H1 (cell line): ENCODE measurements at regions not wholly inside any gene's neighbourhood (a gene's known extent, or its start where the extent isn't known, plus 50 kb on each side); places are given as distances from the start of the nearest gene placed in this dataset.

Experiments used
- HDAC2 ChIP-seq, 2 experiments: fragments of 300-600 bp in 1 of 2; sonication (generic) in 1 of 2; IDR thresholded peaks; 2 replicates each; pipeline ENCODE4 v1.6.1; 2011 to 2012; ENCODE audit warnings: low read depth in 2 of 2, low read length in 2 of 2, mild to moderate bottlenecking in 2 of 2, moderate library complexity in 2 of 2, borderline replicate concordance in 1 of 2, inconsistent platforms in 1 of 2
- POLR2AphosphoS5 ChIP-seq: IDR thresholded peaks from 2 replicates; pipeline ENCODE4 v1.6.1; 2011; ENCODE audit warnings: low read depth, low read length
- SUZ12 ChIP-seq: fragments of 200-600 bp; sonication (generic); IDR thresholded peaks from 2 replicates; pipeline ENCODE4 v1.6.1; 2012; ENCODE audit warnings: mild to moderate bottlenecking, inconsistent platforms, low read length, moderate library complexity, mixed read lengths

DNA sequence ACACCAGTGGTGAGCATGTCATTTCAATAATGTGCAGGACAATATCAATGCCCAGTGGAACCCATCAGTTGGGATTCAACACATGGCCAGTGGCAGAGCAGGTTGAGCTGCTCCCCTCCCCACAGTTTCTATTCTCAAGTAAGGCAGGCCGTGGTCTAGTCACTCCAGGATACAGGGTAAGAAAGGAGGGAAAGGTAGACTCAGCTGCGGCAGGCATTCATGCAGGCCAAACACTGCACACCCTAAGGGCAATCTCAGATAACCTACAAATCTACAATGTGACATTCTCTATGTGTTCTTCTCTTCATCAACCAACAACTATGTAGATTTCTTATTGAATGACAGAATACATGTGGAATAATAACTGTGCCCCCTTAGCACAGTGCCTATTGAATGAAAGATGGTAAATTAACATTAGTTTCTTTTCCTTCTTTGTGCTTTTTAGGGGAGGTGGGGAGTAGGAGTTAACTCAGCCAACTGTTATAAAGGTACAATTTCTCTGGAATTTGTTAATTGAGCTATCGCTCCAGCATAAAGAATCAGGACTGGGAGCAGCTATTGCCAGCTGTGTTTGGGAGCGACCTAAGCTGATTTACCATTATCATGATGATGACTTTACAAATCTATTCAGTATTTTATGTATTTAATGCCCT, 89.7 kb downstream of the FAM50B start (continued):
- no peak for TF ChIP-seq SUZ12
- 0 out of 2 replicates have a peak, but pooled peaks have one; percentile 64 for TF ChIP-seq POLR2AphosphoS5
- TF ChIP-seq HDAC2 (IDR thresholded peaks at IDR 0.05; ENCODE audit: borderline replicate concordance in 1 of 2, low read depth in 2 of 2, low read length in 2 of 2) = no peak
